SK-N-SH (cell line): ENCODE measurements at regions not wholly inside any gene's neighbourhood (a gene's known extent, or its start where the extent isn't known, plus 50 kb on each side); places are given as distances from the start of the nearest gene placed in this dataset.

Experiments
- CTCF ChIA-PET: fragments of 300-600, 350-600 bp; formaldehyde crosslinking; extraction: SDS; loops from one replicate; lab custom pipeline; 2021; lab: Yijun Ruan, JAX
- POLR2A ChIA-PET: fragments of 350-600 bp; sonication (Branson Sonifier 250); formaldehyde crosslinking; extraction: SDS; loops from one replicate; lab custom pipeline; 2020; ENCODE audit warnings: antibody characterized with exemption, inconsistent platforms; lab: Yijun Ruan, JAX
- DNase-seq: peaks from one replicate; pipeline ENCODE4 v3.0.0; 2012
- H2AFZ ChIP-seq: fragments of 200-600 bp; sonication (generic); 2 replicates; pipeline ENCODE4 v1.8.1; 2016; ENCODE audit warnings: antibody characterized with exemption, mild to moderate bottlenecking, low read depth
- H3F3A ChIP-seq: fragments of 200-600 bp; sonication (generic); replicated peaks from 2 replicates; pipeline ENCODE3; 2016; ENCODE audit warnings: antibody characterized with exemption, mild to moderate bottlenecking; ENCODE audit not compliant: insufficient read depth
- H3K27ac ChIP-seq, 2 experiments: fragments of 200-500 bp in 1 of 2; fragments of 200-600 bp in 1 of 2; sonication (Bioruptor generic) in 1 of 2; sonication (generic), shearing (Covaris generic) in 1 of 2; 2 replicates each; pipeline versions ENCODE4 v1.5.1 to v1.6.1; 2014 to 2016; ENCODE audit warnings: low read depth in 2 of 2, inconsistent platforms in 1 of 2, low read length in 1 of 2, mild to moderate bottlenecking in 1 of 2, mixed read lengths in 1 of 2
- H3K27me3 ChIP-seq: fragments of 200-600 bp; sonication (generic), shearing (Covaris generic); 2 replicates; pipeline ENCODE4 v1.6.1; 2016; ENCODE audit warnings: mixed run types; ENCODE audit not compliant: insufficient read depth
- H3K36me3 ChIP-seq, 2 experiments: fragments of 200-500 bp in 1 of 2; fragments of 200-600 bp in 1 of 2; sonication (Bioruptor generic) in 1 of 2; sonication (generic) in 1 of 2; replicated peaks in 1 of 2; 2 replicates each; pipeline versions ENCODE3 to v1.5.1; 2014 to 2016; ENCODE audit warnings: low read length in 1 of 2, mild to moderate bottlenecking in 1 of 2; ENCODE audit not compliant: insufficient read depth in 2 of 2, control insufficient read depth in 1 of 2
- H3K4me1 ChIP-seq, 2 experiments: fragments of 200-500 bp in 1 of 2; fragments of 200-600 bp in 1 of 2; sonication (Bioruptor generic) in 1 of 2; sonication (generic), shearing (Covaris generic) in 1 of 2; 2 replicates each; pipeline versions ENCODE4 v1.5.1 to v1.6.1; 2014 to 2016; ENCODE audit warnings: low read depth in 1 of 2, low read length in 1 of 2, mixed run types in 1 of 2; ENCODE audit not compliant: insufficient read depth in 2 of 2, control insufficient read depth in 1 of 2
- H3K4me2 ChIP-seq: fragments of 200-600 bp; sonication (generic), shearing (Covaris generic); 2 replicates; pipeline ENCODE4 v1.6.1; 2017; ENCODE audit warnings: mixed run types
- H3K4me3 ChIP-seq, 2 experiments: fragments of 200-500 bp in 1 of 2; fragments of 200-600 bp in 1 of 2; sonication (Bioruptor generic) in 1 of 2; sonication (generic), shearing (Covaris generic) in 1 of 2; 2 replicates each; pipeline versions ENCODE4 v1.5.1 to v1.8.1; 2014 to 2016; ENCODE audit warnings: low read depth in 2 of 2, inconsistent platforms in 1 of 2, low read length in 1 of 2, mild to moderate bottlenecking in 1 of 2, mixed read lengths in 1 of 2, moderate library complexity in 1 of 2
- H3K79me2 ChIP-seq: fragments of 200-600 bp; sonication (generic); 2 replicates; pipeline ENCODE4 v1.8.1; 2017; ENCODE audit warnings: mild to moderate bottlenecking; ENCODE audit not compliant: insufficient read depth
- H3K9ac ChIP-seq: fragments of 200-600 bp; sonication (generic); 2 replicates; pipeline ENCODE4 v1.6.1; 2017; ENCODE audit warnings: mixed run types
- H3K9me2 ChIP-seq: fragments of 200-600 bp; sonication (generic); 2 replicates; pipeline ENCODE4 v1.6.1; 2017; ENCODE audit warnings: mixed run types
- H3K9me3 ChIP-seq: fragments of 200-600 bp; sonication (generic); 2 replicates; pipeline ENCODE4 v1.6.1; 2017; ENCODE audit warnings: mixed run types, mild to moderate bottlenecking, moderate library complexity
- H4K20me1 ChIP-seq: fragments of 200-600 bp; sonication (generic); 2 replicates; pipeline ENCODE4 v1.6.1; 2017; ENCODE audit warnings: mild to moderate bottlenecking, mixed run types; ENCODE audit not compliant: insufficient read depth
- CHD2 ChIP-seq: fragments of 150-350 bp; IDR thresholded peaks from 2 replicates; pipeline ENCODE4 v1.6.1; 2018; ENCODE audit warnings: low read length; ENCODE audit not compliant: partially characterized antibody
- CTCF ChIP-seq: fragments of 200-600 bp; sonication (generic); IDR thresholded peaks from 2 replicates; pipeline ENCODE4 v1.6.1; 2017; ENCODE audit warnings: antibody characterized with exemption, mild to moderate bottlenecking, moderate library complexity
- FOXJ3 ChIP-seq: sonication (generic); formaldehyde crosslinking; IDR thresholded peaks from 2 replicates; pipeline ENCODE4 v1.5.1; 2020; ENCODE audit warnings: mild to moderate bottlenecking, missing genetic modification reagents
- GABPA ChIP-seq: IDR thresholded peaks from 2 replicates; pipeline ENCODE4 v1.4.0; 2012; ENCODE audit warnings: low read depth, mild to moderate bottlenecking
- MAX ChIP-seq: IDR thresholded peaks from 2 replicates; pipeline ENCODE4 v1.4.0; 2012; ENCODE audit warnings: low read depth
- MEF2A ChIP-seq: IDR thresholded peaks from 2 replicates; pipeline ENCODE4 v1.4.0; 2012; ENCODE audit warnings: low read depth, borderline replicate concordance
- NFIC ChIP-seq: IDR thresholded peaks from 2 replicates; pipeline ENCODE4 v1.4.0; 2012; ENCODE audit warnings: borderline replicate concordance
- NRF1 ChIP-seq: IDR thresholded peaks from 2 replicates; pipeline ENCODE4 v1.6.1; 2012; ENCODE audit warnings: low read depth, mild to moderate bottlenecking, low read length
- PBX3 ChIP-seq: IDR thresholded peaks from 2 replicates; pipeline ENCODE4; 2012
- RAD21 ChIP-seq: IDR thresholded peaks from 2 replicates; pipeline ENCODE4 v1.6.1; 2012; ENCODE audit warnings: mild to moderate bottlenecking, low read length
- RCOR1 ChIP-seq: fragments of 150-350 bp; IDR thresholded peaks from 2 replicates; pipeline ENCODE4 v1.6.1; 2017; ENCODE audit warnings: antibody characterized with exemption, low read length
- RFX5 ChIP-seq: IDR thresholded peaks from 2 replicates; pipeline ENCODE4 v1.6.1; 2012; ENCODE audit warnings: mild to moderate bottlenecking, improper control_type of control experiment, low read length
- RXRA ChIP-seq: IDR thresholded peaks from 2 replicates; pipeline ENCODE4 v1.4.0; 2012; ENCODE audit warnings: low read depth, mild to moderate bottlenecking, borderline replicate concordance
- SIN3A ChIP-seq: IDR thresholded peaks from 2 replicates; pipeline ENCODE4 v1.6.1; 2012; ENCODE audit warnings: low read depth, mild to moderate bottlenecking, low read length, moderate library complexity, borderline replicate concordance
- SMC3 ChIP-seq: IDR thresholded peaks from 2 replicates; pipeline ENCODE4 v1.6.1; 2012; ENCODE audit warnings: low read depth, low read length, improper control_type of control experiment
- TEAD4 ChIP-seq: IDR thresholded peaks from 2 replicates; pipeline ENCODE4 v1.4.0; 2012; ENCODE audit warnings: mild to moderate bottlenecking, borderline replicate concordance; ENCODE audit not compliant: insufficient read depth
- USF1 ChIP-seq: IDR thresholded peaks from 2 replicates; pipeline ENCODE4 v1.4.0; 2012; ENCODE audit warnings: low read depth, borderline replicate concordance
- WGBS: methylation state at CpG from one replicate; pipeline ENCODE4 v1.1.6; 2017; ENCODE audit warnings: low lambda C conversion rate; 5-methylcytosine and 5-hydroxymethylcytosine counted together

GRCh38 chr5:167939686-167940085 lies 351.8 kb upstream of the WWC1 start:
- POLR2A ChIA-PET: no interaction called here
- H2AFZ ChIP-seq: no peak overlapping the region
- CTCF ChIA-PET: no interaction called here

More at GRCh38 chr5:167939686-167940085, 351.8 kb upstream of the WWC1 start:
- H3K9me3 ChIP-seq: no peaks in the 10 kb centered on the region
- no peak overlapping the region for H3K4me2 ChIP-seq
- no peaks in the 10 kb centered on the region for H3K27me3 ChIP-seq
- H3F3A ChIP-seq: no peaks in the 10 kb centered on the region
- H3K9me2 ChIP-seq: no peaks in the 10 kb centered on the region
- H4K20me1 ChIP-seq: no peaks in the 10 kb centered on the region
- peaks cover 5 to 7% of the 10 kb centered on the region in 2 experiments; a peak in 2 of 4 replicates for H3K4me1 ChIP-seq
- no peaks in the 10 kb centered on the region for H3K79me2 ChIP-seq
- no peak overlapping the region for H3K4me3 ChIP-seq
- H3K9ac ChIP-seq: no peak overlapping the region
- no peak for TF ChIP-seq NRF1
- no peak for TF ChIP-seq TEAD4
- no peak for TF ChIP-seq NFIC
- TF ChIP-seq PBX3: no peak
- TF ChIP-seq SMC3: no peak
- TF ChIP-seq RAD21: no peak
- TF ChIP-seq SIN3A: no peak
- TF ChIP-seq CHD2: no peak
- no peak for TF ChIP-seq RFX5
- no peak for TF ChIP-seq MEF2A
- TF ChIP-seq FOXJ3 (CRISPR knock-in tag): no peak
- TF ChIP-seq CTCF: no peak
- no peak for TF ChIP-seq RCOR1
- TF ChIP-seq RXRA: no peak
- no peak for TF ChIP-seq USF1
- no peak for TF ChIP-seq MAX
- no peak for TF ChIP-seq GABPA
- no peak for DNase-seq
- WGBS: 58% methylated on average over 6 of the region's 6 CpGs
- H3K27ac ChIP-seq: no peak overlapping the region
- H3K36me3 ChIP-seq: no peaks in the 10 kb centered on the region
